GM12892 (cell line): ENCODE measurements at regions not wholly inside any gene's neighbourhood (a gene's known extent, or its start where the extent isn't known, plus 50 kb on each side); places are given as distances from the start of the nearest gene placed in this dataset.

Experiments
- POLR2A ChIP-seq: IDR thresholded peaks from 2 replicates; pipeline ENCODE4 v1.6.1; 2011; ENCODE audit warnings: low read depth, low read length, control low read depth
- TAF1 ChIP-seq: IDR thresholded peaks from 2 replicates; pipeline ENCODE4 v1.6.1; 2011; ENCODE audit warnings: low read depth, mild to moderate bottlenecking, control low read depth, low read length, borderline replicate concordance

DNA sequence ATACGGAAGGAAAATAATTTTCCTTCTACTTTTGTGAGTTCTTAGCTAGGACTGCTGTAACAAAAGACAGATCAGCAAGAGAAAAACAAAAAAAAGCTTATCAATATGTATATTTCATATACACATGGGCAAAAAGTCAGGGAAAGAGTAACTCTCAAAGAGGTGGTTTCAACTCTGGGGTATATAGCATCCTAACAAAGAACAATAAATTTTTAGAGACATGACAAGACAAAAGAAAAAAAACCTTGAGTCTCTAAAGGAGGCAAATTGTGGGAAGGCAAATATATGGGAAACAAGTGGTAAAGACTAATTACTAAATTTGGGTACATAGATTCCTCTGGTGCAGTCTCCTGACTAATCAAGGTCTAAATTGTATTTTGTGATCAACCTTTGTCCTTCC lies 93.2 kb downstream of the C5orf15 start:
- TF ChIP-seq TAF1 (no peak), POLR2A (no peak)
